HG02610 (cell line): ENCODE measurements at regions not wholly inside any gene's neighbourhood (a gene's known extent, or its start where the extent isn't known, plus 50 kb on each side); places are given as distances from the start of the nearest gene placed in this dataset.

Source experiments
- ATAC-seq: cut with Tn5 transposase; IDR thresholded peaks from one replicate; pipeline ENCODE4 v1.9.1; 2021; ENCODE audit warnings: mild to moderate bottlenecking, moderate library complexity; ENCODE audit not compliant: unreplicated experiment

GRCh38 chr5:165919196-165919595 lies 2372.2 kb upstream of the WWC1 start:
- no peak for ATAC-seq

- no peak for ATAC-seq
These were observed 2370.8 kb upstream of the WWC1 start for GRCh38 chr5:165920655-165921054.

GRCh38 chr5:165928971-165929370 lies 2362.5 kb upstream of the WWC1 start:
- ATAC-seq = no peak

- ATAC-seq = no peak
These were observed 2350.9 kb upstream of the WWC1 start for GRCh38 chr5:165940541-165940940.

GRCh38 chr5:165956854-165957253 lies 2334.6 kb upstream of the WWC1 start:
- no peak for ATAC-seq

GRCh38 chr5:165981671-165982070 lies 2309.8 kb upstream of the WWC1 start:
- no peak for ATAC-seq

- ATAC-seq = no peak
These were observed 2295.1 kb upstream of the WWC1 start for GRCh38 chr5:165996201-165996875.

GRCh38 chr5:165999693-166000320 lies 2291.6 kb upstream of the WWC1 start:
- no peak for ATAC-seq

- no peak for ATAC-seq
These were observed 2287.4 kb upstream of the WWC1 start for GRCh38 chr5:166004006-166004405.

- no peak for ATAC-seq
These were observed 2278.0 kb upstream of the WWC1 start for GRCh38 chr5:166013415-166013814.

GRCh38 chr5:166014256-166014655 lies 2277.2 kb upstream of the WWC1 start:
- ATAC-seq = no peak

- no peak for ATAC-seq
These were observed 2272.7 kb upstream of the WWC1 start for GRCh38 chr5:166018716-166019115.

- no peak for ATAC-seq
These were observed 2269.4 kb upstream of the WWC1 start for GRCh38 chr5:166022065-166022464.

GRCh38 chr5:166024970-166025369 lies 2266.5 kb upstream of the WWC1 start:
- no peak for ATAC-seq

GRCh38 chr5:166027582-166027981 lies 2263.9 kb upstream of the WWC1 start:
- ATAC-seq = no peak

GRCh38 chr5:166031926-166032325 lies 2259.5 kb upstream of the WWC1 start:
- no peak for ATAC-seq

- ATAC-seq = no peak
These were observed 2258.8 kb upstream of the WWC1 start for GRCh38 chr5:166032601-166033000.

- ATAC-seq = no peak
These were observed 2245.5 kb upstream of the WWC1 start for GRCh38 chr5:166045961-166046360.

GRCh38 chr5:166046956-166047355 lies 2244.5 kb upstream of the WWC1 start:
- ATAC-seq = no peak

- no peak for ATAC-seq
These were observed 2240.9 kb upstream of the WWC1 start for GRCh38 chr5:166050531-166050930.

- no peak for ATAC-seq
These were observed 2232.8 kb upstream of the WWC1 start for GRCh38 chr5:166058660-166059059.

GRCh38 chr5:166062094-166062493 lies 2229.4 kb upstream of the WWC1 start:
- ATAC-seq = no peak

- no peak for ATAC-seq
These were observed 2228.7 kb upstream of the WWC1 start for GRCh38 chr5:166062719-166063118.
